ENCODE measurements at regions not wholly inside any gene's neighbourhood (a gene's known extent, or its start where the extent isn't known, plus 50 kb on each side); places are given as distances from the start of the nearest gene placed in this dataset.

DNA sequence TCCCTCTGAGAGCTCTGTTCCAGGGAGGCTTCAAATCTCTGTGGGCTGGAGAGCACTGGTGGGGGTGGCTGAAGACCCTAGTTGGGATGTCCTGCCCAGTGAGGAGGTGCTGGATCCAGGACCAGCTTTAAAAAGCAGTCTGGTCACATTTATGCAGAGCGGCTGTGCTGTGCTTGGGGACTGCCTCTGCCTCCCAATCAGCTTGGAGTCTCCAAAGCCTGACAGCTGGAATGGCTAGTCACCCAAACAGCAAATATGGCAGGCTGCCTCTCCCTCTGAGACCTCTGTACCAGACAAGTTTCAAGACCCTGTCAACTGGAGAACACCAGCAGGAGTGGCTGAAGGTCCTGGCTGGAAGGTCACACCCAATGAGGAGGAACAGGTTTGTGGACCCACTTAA, 848.1 kb upstream of the DIAPH2 start:
- no peak overlapping the region for H3K4me3 ChIP-seq
- DNase-seq (ENCODE audit: extremely low spot score in 2 of 2) = no peak

GRCh38 chrX:95841863-95842262, 842.8 kb upstream of the DIAPH2 start:
- TF ChIP-seq, protein P1, sequence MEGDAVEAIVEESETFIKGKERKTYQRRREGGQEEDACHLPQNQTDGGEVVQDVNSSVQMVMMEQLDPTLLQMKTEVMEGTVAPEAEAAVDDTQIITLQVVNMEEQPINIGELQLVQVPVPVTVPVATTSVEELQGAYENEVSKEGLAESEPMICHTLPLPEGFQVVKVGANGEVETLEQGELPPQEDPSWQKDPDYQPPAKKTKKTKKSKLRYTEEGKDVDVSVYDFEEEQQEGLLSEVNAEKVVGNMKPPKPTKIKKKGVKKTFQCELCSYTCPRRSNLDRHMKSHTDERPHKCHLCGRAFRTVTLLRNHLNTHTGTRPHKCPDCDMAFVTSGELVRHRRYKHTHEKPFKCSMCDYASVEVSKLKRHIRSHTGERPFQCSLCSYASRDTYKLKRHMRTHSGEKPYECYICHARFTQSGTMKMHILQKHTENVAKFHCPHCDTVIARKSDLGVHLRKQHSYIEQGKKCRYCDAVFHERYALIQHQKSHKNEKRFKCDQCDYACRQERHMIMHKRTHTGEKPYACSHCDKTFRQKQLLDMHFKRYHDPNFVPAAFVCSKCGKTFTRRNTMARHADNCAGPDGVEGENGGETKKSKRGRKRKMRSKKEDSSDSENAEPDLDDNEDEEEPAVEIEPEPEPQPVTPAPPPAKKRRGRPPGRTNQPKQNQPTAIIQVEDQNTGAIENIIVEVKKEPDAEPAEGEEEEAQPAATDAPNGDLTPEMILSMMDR (IDR thresholded peaks at IDR 0.05) = no peak
- TF ChIP-seq POLR2A (IDR thresholded peaks at IDR 0.05) (no peak), POLR2AphosphoS5 (IDR thresholded peaks at IDR 0.05; ENCODE audit: insufficient read depth in 1 of 2, low read depth in 1 of 2) (no peak)
- no peak overlapping the region for H3K27ac ChIP-seq
- intact Hi-C loops (cut with DNase I) = no loop called here
- DNase-seq (ENCODE audit: extremely low spot score in 2 of 2) = no peak
- no peaks in the 10 kb centered on the region for H3K9me3 ChIP-seq
- H3K4me1 ChIP-seq = no peaks in the 10 kb centered on the region
- H3K27me3 ChIP-seq = no peaks in the 10 kb centered on the region
- no peaks in the 10 kb centered on the region for H3K36me3 ChIP-seq
- H3K4me3 ChIP-seq = no peak overlapping the region

More for the DNA sequence above, 848.1 kb upstream of the DIAPH2 start:
- intact Hi-C loops (cut with DNase I) = no loop called here
- no peak for TF ChIP-seq POLR2AphosphoS5 (IDR thresholded peaks at IDR 0.05; ENCODE audit: insufficient read depth in 1 of 2, low read depth in 1 of 2)
- TF ChIP-seq, protein P1 (IDR thresholded peaks at IDR 0.05) = no peak
- no peak for TF ChIP-seq POLR2A (IDR thresholded peaks at IDR 0.05)
- H3K27me3 ChIP-seq = no peaks in the 10 kb centered on the region
- H3K36me3 ChIP-seq = no peaks in the 10 kb centered on the region
- H3K9me3 ChIP-seq = no peaks in the 10 kb centered on the region
- H3K4me1 ChIP-seq = no peaks in the 10 kb centered on the region
- H3K27ac ChIP-seq = no peak overlapping the region

DNA sequence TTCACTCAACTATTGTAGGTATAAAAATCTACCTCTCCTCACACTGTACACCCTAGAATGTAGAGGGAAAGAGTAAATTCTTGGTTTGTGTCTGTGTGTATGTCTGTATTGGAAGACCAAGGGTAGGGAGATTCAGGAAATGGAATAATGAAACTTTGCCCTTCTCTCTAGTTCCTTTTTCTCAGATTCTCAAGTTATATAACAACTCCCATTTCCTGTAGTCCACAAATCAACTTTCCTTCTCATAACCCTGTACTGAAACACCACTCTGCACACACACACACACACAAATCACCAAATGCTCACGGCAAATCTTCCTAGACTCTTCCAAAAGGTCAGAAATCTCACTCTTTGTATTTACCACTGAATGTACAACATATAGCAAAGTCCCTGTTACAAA, 824.5 kb upstream of the DIAPH2 start:
- intact Hi-C loops (cut with DNase I) = no loop called here
- H3K36me3 ChIP-seq = no peaks in the 10 kb centered on the region
- no peak overlapping the region for H3K4me3 ChIP-seq
- TF ChIP-seq POLR2A (IDR thresholded peaks at IDR 0.05) (no peak), POLR2AphosphoS5 (IDR thresholded peaks at IDR 0.05; ENCODE audit: insufficient read depth in 1 of 2, low read depth in 1 of 2) (no peak)
- TF ChIP-seq, protein P1 (IDR thresholded peaks at IDR 0.05) = no peak
- H3K9me3 ChIP-seq = peaks cover 5% of the 10 kb centered on the region
- DNase-seq (ENCODE audit: extremely low spot score in 2 of 2) = no peak
- no peak overlapping the region for H3K27ac ChIP-seq
- no peaks in the 10 kb centered on the region for H3K27me3 ChIP-seq
- no peaks in the 10 kb centered on the region for H3K4me1 ChIP-seq

DNA sequence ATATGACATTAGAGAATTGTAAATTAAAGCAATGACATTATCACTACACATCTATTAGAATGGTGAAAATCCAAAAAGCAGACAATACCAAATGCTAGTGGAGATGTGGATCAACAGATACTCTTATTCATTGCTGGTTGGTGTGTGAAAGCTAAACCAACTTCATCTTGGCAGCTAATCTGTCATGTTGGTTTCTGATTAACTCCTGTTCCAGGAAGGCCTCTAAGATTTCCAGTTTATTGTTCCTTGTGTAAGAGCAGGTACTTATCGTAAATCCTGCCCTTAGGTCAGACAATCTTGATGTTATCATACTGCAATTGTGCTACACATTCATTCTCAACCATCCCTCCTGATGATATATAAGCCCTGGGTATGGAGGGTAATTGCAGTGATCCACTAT, 809.0 kb upstream of the DIAPH2 start:
- Histone ChIP-seq H3K27ac (no peak overlapping the region), H3K9me3 (no peaks in the 10 kb centered on the region), H3K27me3 (no peaks in the 10 kb centered on the region), H3K4me1 (no peaks in the 10 kb centered on the region), H3K4me3 (no peak overlapping the region), H3K36me3 (no peaks in the 10 kb centered on the region)
- TF ChIP-seq, protein P1 (IDR thresholded peaks at IDR 0.05) = no peak
- TF ChIP-seq POLR2AphosphoS5 (IDR thresholded peaks at IDR 0.05; ENCODE audit: insufficient read depth in 1 of 2, low read depth in 1 of 2) = no peak
- no peak for TF ChIP-seq POLR2A (IDR thresholded peaks at IDR 0.05)
- intact Hi-C loops (cut with DNase I) = no loop called here
- no peak for DNase-seq (ENCODE audit: extremely low spot score in 2 of 2)

DNA sequence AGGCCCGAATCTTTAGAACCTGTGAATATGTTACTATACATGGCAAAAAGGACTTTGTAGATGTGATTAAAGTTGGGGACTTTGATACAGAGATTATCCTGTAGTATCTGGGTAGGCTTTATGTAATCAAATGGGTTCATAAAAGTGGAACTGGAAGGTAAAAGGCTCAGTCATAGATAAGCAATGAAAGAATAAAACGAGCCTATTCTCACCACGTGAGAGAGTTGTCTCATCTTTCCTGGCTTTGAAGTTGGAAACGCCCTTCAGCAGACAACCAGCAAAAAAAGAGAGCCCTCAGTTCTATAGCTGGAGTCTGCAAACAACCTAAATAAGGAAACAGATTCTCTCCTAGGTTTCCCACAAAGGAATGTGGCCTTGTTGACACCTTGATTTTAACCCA, 805.8 kb upstream of the DIAPH2 start:
- Histone ChIP-seq H3K36me3 (no peaks in the 10 kb centered on the region), H3K27ac (no peak overlapping the region), H3K27me3 (no peaks in the 10 kb centered on the region), H3K9me3 (no peaks in the 10 kb centered on the region), H3K4me1 (no peaks in the 10 kb centered on the region), H3K4me3 (no peak overlapping the region)
- intact Hi-C loops (cut with DNase I) = no loop called here
- no peak for DNase-seq (ENCODE audit: extremely low spot score in 2 of 2)
- TF ChIP-seq, protein P1 (IDR thresholded peaks at IDR 0.05) = no peak
- TF ChIP-seq POLR2A (IDR thresholded peaks at IDR 0.05) (no peak), POLR2AphosphoS5 (IDR thresholded peaks at IDR 0.05; ENCODE audit: insufficient read depth in 1 of 2, low read depth in 1 of 2) (no peak)
